KOPT-K1 (cell line): ENCODE measurements at regions not wholly inside any gene's neighbourhood (a gene's known extent, or its start where the extent isn't known, plus 50 kb on each side); places are given as distances from the start of the nearest gene placed in this dataset.
"Not testable (repeated sequence)": the region's sequence is repeated elsewhere in the genome, so short reads cannot be mapped to it uniquely, and the experiment has no call there.

Source experiments
- H3K27ac ChIP-seq: fragments of 200-600 bp; sonication (generic); 2 replicates; pipeline ENCODE4 v1.5.1; 2016; ENCODE audit warnings: antibody characterized with exemption, mild to moderate bottlenecking, low read depth, low read length; ENCODE audit not compliant: poor library complexity, severe bottlenecking
- H3K36me3 ChIP-seq: fragments of 200-600 bp; sonication (generic); 2 replicates; pipeline ENCODE4 v1.5.1; 2017; ENCODE audit warnings: antibody characterized with exemption, mild to moderate bottlenecking, low read length, moderate library complexity; ENCODE audit not compliant: insufficient read depth
- H3K9me3 ChIP-seq: fragments of 200-600 bp; sonication (generic); 2 replicates; pipeline ENCODE4 v1.5.1; 2017; ENCODE audit warnings: antibody characterized with exemption, low read length, mild to moderate bottlenecking; ENCODE audit not compliant: insufficient read depth, poor library complexity, severe bottlenecking

DNA sequence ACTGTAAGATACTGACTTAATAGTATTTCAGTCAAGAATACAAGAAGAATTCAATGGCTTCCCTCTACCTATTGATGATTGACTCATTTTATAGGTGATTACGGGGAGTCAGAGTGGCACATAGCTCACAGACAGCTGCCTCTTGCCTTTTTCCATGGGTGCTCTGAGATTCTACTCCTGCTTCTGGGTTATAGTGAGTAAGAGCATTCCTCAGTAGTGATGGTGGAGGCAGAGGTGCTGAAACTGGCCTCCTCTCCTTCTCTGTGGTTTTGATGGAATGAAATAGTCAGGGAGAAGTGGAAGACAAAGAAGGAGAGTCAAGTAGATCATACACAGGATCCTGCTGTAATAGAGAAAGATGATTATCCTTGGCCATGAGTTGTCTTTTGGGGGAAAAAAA, 438.2 kb upstream of the FAR2 start:
- Histone ChIP-seq H3K9me3 (no peaks in the 10 kb centered on the region), H3K36me3 (no peaks in the 10 kb centered on the region), H3K27ac (no peak overlapping the region)

DNA sequence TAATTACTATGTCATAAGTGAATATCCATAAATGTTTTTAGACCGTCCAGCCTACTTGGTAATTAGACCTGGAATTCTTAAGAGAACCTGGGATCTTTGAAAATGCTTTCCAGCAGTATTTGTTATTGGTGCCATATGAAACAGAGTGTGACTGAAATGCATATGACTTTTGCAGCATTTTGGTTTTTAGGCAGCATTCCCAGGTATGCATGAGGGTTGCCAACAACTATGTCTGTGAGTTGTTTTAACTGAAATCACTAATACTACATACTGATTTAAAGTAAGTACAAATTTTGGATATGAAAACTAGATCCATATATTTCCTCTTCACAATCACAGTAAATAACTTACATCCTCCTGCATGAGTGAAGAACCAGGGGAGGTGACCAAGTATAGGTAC, 437.7 kb upstream of the FAR2 start:
- H3K9me3 ChIP-seq: no peaks in the 10 kb centered on the region
- H3K36me3 ChIP-seq: no peaks in the 10 kb centered on the region
- H3K27ac ChIP-seq: no peak overlapping the region

DNA sequence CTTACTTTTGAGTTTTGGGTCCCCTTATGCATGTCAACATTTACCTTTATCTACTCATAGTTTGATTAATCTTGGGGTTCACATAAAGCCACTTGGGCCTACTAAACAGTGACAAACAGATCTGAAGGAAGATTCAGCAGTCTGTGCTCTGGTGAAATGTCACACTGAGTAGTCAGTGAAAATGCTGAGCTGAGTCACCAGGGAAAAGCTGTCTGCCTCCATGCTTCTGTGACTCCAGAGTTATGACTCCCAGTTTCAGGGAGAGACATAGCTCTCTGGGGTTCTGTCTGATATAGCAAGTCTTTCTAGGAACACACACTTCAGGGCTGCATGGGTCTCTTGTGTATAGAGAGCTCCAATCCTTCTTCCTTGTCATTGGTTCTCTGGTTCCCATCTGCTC, 406.3 kb upstream of the FAR2 start:
- Histone ChIP-seq H3K9me3 (no peaks in the 10 kb centered on the region), H3K36me3 (no peaks in the 10 kb centered on the region), H3K27ac (no peak overlapping the region)

DNA sequence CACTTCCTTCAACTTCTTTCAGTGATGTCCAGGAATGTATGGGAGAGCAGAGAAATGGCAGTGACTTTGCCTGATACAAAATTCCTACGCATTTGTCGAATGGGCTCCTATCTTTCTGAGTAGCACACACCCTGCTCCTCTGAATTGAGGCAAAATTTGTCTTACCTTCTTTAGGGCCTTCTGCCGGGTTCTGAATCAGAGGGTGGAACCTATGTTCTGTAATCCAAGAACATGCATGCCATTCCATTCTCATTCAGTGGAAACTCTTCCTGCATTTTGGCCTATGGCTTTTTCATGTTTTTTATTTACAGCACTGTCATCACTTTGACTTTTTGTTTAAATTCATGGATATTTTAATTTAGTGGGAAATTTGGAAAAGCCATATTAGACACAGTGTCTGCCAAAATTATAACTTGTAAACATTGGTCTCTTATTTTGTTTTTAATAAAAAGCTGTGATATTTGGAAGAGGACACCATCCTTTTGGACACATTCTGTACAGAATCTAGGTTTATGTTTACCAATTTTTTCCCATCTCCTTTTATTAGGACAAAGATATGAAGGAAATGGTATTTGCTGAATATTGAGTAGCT, 402.2 kb upstream of the FAR2 start:
- no peaks in the 10 kb centered on the region for H3K36me3 ChIP-seq
- no peaks in the 10 kb centered on the region for H3K9me3 ChIP-seq
- H3K27ac ChIP-seq: no peak overlapping the region

DNA sequence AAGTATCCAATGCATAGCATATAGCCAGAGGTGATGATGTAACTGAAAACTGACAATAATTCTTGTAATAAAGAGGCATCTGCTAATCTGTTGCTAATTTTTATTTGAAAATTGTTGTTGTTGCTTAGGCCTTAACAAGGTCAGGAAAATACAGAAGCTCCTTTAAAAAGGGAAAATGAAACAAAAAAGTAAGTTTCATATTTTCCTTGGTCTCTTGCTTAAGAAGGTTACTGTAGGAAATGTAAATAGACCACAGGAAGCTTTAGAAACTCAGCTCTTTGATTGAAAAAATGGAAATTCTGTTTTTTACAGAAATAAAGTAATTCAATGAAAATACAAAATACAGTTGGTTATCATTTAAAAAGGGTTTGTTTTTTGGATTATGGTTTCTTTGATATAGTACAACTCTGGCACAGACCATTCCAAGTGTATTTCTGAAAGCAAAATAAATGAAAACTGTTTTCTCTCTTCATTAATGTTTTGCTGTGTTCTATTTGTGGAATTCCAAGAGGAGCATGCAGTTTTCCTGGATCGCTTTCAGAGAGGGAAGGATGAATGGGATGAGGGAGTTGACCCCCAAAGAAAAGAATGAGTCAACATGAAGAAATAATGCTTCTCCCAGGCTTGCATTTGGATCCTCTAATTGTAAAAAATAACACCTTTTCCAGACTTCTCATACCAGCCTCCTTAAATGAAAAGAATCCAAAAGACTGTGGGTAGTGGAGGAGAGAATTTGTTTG, 398.0 kb upstream of the FAR2 start:
- H3K27ac ChIP-seq: no peak overlapping the region
- no peaks in the 10 kb centered on the region for H3K9me3 ChIP-seq
- no peaks in the 10 kb centered on the region for H3K36me3 ChIP-seq

DNA sequence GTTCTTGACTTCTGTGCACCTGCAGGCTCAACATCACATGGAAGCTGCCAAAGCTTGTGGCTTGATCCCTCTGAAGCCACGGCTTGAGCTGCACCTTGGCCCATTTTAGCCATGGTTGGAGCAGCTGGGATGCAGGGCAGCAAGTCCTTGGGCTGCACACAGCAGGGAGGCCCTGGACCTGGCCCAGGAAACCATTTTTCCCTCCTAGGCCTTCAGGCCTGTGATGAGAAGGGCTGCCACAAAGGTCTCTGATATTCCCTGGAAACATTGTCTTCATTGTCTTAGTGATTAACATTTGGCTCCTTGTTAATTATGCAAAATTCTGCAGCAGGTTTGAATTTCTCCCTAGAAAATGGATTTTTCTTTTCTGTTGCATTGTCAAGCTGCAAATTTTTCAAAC, 394.1 kb upstream of the FAR2 start:
- H3K36me3 ChIP-seq: no peaks in the 10 kb centered on the region
- no peak overlapping the region for H3K27ac ChIP-seq
- H3K9me3 ChIP-seq: no peaks in the 10 kb centered on the region

DNA sequence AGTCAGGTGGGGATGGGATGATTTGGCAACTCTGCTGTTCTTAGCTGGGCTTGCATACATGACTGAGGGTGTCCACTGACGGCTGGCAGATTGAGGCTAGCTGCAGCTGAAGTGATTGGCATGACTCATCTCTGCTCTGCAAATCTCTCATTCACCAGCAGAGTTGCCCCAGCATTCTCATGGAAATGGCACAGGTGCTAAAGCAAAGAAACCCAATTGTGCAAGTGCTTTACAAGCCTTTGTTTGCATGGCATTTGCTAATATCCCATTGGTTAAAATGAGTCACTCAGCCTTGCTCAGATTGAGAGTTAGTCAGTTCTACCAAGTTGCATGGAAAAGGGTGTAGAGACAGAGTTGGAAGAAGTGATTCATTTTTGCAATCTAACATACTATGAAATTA, 389.7 kb upstream of the FAR2 start:
- H3K27ac ChIP-seq: no peak overlapping the region
- no peaks in the 10 kb centered on the region for H3K36me3 ChIP-seq
- no peaks in the 10 kb centered on the region for H3K9me3 ChIP-seq

DNA sequence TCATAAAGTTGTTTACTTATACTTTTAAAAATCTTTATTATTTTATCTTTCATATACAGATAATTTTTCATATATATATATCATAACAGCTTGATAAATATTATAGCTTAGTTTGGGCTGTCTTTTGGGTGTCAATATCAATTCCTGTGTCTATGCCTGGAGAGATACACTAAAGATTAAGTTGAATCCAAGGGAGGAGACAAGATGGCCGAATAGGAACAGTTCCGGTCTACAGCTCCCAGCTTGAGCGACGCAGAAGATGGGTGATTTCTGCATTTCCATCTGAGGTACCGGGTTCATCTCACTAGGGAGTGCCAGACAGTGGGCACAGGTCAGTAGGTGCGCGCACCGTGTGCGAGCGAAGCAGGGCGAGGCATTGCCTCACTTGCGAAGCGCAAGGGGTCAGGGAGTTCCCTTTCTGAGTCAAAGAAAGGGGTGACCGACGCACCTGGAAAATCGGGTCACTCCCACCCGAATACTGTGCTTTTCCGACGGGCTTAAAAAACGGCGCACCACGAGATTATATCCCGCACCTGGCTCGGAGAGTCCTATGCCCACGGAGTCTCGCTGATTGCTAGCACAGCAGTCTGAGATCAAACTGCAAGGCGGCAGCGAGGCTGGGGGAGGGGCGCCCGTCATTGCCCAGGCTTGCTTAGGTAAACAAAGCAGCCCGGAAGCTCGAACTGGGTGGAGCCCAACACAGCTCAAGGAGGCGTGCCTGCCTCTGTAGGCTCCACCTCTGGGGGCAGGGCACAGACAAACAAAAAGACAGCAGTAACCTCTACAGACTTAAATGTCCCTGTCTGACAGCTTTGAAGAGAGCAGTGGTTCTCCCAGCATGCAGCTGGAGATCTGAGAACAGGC, 388.8 kb upstream of the FAR2 start:
- not testable (repeated sequence) for H3K27ac ChIP-seq, H3K36me3 ChIP-seq, H3K9me3 ChIP-seq

DNA sequence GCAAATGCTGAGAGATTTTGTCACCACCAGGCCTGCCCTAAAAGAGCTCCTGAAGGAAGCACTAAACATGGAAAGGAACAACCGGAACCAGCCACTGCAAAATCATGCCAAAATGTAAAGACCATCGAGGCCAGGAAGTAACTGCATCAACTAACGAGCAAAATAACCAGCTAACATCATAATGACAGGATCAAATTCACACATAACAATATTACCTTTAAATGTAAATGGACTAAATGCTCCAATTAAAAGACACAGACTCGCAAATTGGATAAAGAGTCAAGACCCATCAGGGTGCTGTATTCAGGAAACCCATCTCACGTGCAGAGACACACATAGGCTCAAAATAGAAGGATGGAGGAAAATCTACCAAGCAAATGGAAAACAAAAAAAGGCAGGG, 387.2 kb upstream of the FAR2 start:
- H3K9me3 ChIP-seq, H3K36me3 ChIP-seq, H3K27ac ChIP-seq: not testable (repeated sequence)

DNA sequence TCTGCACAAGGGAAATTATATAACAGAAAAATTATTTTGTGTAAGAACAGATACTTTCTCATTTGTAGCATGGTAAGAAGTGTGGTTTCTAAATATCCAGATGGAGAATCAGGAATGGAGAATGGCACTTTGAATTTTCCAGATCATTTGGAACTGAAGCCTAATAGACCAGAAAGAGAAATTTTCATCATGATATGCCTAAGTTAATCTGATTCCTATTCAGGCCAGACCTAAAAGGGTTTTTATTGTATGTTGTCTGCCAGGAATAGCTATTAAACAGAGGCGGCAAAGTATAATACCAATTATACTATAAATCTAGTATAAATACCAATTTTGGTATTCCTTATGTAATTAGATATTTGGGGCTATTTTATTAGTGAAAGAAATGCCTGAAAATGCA, 382.7 kb upstream of the FAR2 start:
- Histone ChIP-seq H3K36me3 (no peaks in the 10 kb centered on the region), H3K27ac (no peak overlapping the region), H3K9me3 (no peaks in the 10 kb centered on the region)

DNA sequence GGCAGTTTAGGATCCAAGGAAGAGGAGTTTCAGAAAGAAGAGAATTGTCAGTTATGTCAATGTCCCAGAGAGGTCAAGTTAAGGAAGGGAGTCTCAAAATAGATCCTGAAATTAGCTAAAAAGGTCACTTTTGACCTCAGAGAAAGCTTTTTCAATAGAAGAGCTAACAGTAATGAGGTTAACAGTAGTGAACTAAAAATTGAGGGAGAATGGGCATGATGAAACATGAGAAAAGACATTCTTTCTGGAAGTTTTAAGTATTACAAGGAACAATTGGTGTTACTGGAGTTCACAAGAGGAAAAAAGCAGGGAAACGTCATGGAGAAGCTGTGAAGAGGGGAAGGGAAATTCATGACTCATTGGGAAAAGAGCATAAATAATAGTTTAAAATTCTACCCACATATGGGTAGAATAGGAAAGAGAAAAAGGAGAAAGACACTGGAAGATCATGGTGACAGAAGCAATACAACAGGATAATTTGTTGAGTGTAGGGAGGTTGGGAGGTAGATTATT, 381.2 kb upstream of the FAR2 start:
- H3K9me3 ChIP-seq: no peaks in the 10 kb centered on the region

DNA sequence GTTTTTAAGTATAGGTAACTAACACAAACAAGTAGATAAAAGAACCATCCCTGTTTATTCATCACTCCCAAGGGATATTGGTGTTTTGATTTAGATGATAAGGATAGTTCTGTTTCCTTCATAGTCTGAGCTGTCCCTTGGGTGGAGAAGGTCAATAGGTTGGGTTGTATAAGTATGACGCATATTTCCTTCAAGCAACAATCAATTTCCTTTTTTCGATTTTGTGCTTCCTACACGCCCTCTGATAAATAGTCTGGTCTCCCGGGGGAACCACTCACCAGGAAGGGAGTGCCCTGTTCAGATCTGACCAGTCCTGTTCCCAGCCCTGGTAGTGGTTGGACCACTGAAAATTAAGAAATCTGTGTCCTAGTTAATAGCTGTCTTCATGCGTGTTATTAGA, 378.8 kb upstream of the FAR2 start:
- Histone ChIP-seq H3K9me3 (no peaks in the 10 kb centered on the region), H3K27ac (no peak overlapping the region), H3K36me3 (no peaks in the 10 kb centered on the region)

More for the DNA sequence above, 381.2 kb upstream of the FAR2 start:
- Histone ChIP-seq H3K36me3 (no peaks in the 10 kb centered on the region), H3K27ac (no peak overlapping the region)

DNA sequence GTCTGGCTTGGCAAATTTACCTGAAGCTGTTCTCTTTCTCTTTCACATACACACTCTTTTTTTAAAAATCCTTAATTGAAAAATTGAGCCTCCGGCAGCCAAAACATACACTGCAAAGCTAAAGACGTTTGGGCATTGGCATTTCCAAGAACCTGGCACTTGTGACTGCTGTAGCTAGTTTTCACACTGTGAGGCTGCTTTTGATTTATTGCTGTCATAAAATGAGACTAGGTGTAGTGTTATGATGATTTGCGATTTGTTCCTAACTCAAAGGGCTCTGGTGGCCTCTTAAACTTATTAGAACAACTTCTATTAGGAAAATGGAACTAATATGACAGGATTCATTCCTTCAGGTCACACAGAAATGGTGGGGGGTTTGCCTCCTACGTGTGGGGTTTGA, 377.1 kb upstream of the FAR2 start:
- Histone ChIP-seq H3K9me3 (no peaks in the 10 kb centered on the region), H3K27ac (no peak overlapping the region), H3K36me3 (no peaks in the 10 kb centered on the region)

DNA sequence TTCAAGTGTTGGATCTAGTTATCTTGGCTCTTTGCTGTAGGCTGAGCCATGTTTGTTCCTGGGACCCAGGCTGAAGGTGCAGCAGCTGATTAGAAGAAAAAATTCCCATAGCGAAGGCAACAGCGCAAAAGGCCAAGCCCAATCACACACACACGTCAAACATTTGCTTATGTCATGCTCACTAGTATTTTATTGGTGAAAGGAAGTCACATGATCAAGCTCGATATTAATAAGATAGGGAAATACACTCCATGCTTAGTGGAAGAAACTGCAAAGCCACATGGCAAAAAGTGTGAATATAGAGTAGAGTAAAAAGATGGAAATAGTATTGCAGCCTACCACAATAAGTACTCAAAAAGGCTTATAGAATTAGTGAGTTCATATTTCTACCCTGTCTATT, 373.5 kb upstream of the FAR2 start:
- no peak overlapping the region for H3K27ac ChIP-seq
- H3K36me3 ChIP-seq: no peaks in the 10 kb centered on the region
- H3K9me3 ChIP-seq: no peaks in the 10 kb centered on the region

DNA sequence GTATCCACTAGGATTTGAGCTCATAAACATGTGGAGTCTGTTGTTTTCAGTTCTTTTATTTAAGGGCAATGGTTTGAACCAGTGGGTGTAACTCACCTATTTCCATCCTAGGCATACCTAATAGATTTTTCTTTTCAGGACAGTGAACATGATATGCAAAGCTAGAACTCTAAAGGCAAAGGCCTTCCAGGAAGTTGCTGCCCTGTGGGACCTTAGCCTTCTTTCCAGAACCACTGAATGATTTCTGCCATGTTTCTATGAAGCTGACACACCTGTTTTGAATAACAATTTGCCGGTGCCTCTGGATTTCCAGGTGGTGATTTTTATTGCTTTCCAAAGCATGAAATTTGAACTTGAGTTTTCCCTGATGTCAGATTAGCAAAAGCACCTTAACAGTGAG, 372.9 kb upstream of the FAR2 start:
- Histone ChIP-seq H3K9me3 (no peaks in the 10 kb centered on the region), H3K36me3 (no peaks in the 10 kb centered on the region), H3K27ac (no peak overlapping the region)
